ENCODE measurements at regions not wholly inside any gene's neighbourhood (a gene's known extent, or its start where the extent isn't known, plus 50 kb on each side); places are given as distances from the start of the nearest gene placed in this dataset.

- TF ChIP-seq CTCF (IDR thresholded peaks at IDR 0.05; ENCODE audit: insufficient read depth, low read length, poor library complexity, severe bottlenecking): no peak
- TF ChIP-seq EZH2phosphoT487 (conservative IDR thresholded peaks at IDR 0.05; ENCODE audit: low read length): no peak
Measured at GRCh38 chr9:22508790-22509189, 62.2 kb downstream of the DMRTA1 start.

Measured in SU-DHL-6 (cell line).